Panc1 (cell line): ENCODE measurements at regions not wholly inside any gene's neighbourhood (a gene's known extent, or its start where the extent isn't known, plus 50 kb on each side); places are given as distances from the start of the nearest gene placed in this dataset.

Experiments
- CTCF ChIP-seq: fragments of 450-650 bp; IDR thresholded peaks from 2 replicates; pipeline ENCODE4 v1.5.1; 2017; ENCODE audit warnings: mild to moderate bottlenecking
- REST ChIP-seq, 2 experiments: IDR thresholded peaks; 2 replicates each; pipeline ENCODE4 v1.6.1; 2011 to 2012; ENCODE audit warnings: low read depth in 2 of 2, control low read depth in 1 of 2, low read length in 1 of 2, mild to moderate bottlenecking in 1 of 2, moderate library complexity in 1 of 2; ENCODE audit not compliant: insufficient read depth in 1 of 2
- SIN3A ChIP-seq: IDR thresholded peaks from 2 replicates; pipeline ENCODE4 v1.6.1; 2012; ENCODE audit warnings: low read depth, mild to moderate bottlenecking, low read length, moderate library complexity, borderline replicate concordance; ENCODE audit not compliant: insufficient read depth

- TF ChIP-seq SIN3A, result no peak
- TF ChIP-seq REST (IDR thresholded peaks at IDR 0.05; ENCODE audit: insufficient read depth in 1 of 2, low read depth in 2 of 2, low read length in 1 of 2), result no peak
- no peak for TF ChIP-seq CTCF
These were observed 446.2 kb upstream of the MGMT start for GRCh38 chr10:129020651-129021330.
